ENCODE measurements at regions not wholly inside any gene's neighbourhood (a gene's known extent, or its start where the extent isn't known, plus 50 kb on each side); places are given as distances from the start of the nearest gene placed in this dataset.

DNA sequence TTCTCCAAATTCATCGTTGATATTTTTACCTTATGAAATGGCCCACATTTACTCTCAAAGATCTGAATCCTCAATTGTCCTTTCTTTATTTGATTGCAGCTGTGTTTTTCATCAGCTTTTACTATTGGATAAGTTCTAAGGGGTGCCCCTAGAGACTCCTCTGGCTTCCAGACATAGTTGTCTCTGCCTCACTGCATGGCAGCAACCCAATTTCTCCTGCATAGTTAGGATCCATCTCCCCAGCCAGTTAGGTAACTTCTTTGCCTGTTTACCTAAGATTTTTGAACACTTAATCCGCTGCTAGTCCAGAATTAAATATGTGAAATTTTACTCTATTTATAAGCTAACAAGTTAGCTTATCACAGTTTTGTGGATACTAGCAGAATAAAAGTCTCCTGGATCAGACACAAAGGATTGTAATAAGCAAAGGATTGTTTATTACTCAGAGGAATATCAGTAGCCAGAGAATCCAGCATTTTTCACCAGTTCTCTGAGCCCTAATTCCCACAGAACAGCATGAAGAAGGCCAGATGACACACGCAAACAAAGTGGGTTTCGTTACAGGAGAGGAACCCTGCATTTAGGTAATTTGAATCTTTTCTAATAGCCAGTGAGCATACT is 101.1 kb downstream of the BBS10 start:
- Histone ChIP-seq H3K27me3 (ENCODE audit: control insufficient read depth in 5 of 5, insufficient read depth in 4 of 5, low read length in 5 of 5) (no peaks in the 10 kb centered on the region), H3K4me3 (ENCODE audit: low read depth in 1 of 5, low read length in 5 of 5) (no peak overlapping the region), H3K4me1 (ENCODE audit: control insufficient read depth in 5 of 5, insufficient read depth in 5 of 5, low read length in 5 of 5) (peaks cover 0 to 42% (median 17%) of the 10 kb centered on the region in 5 donors), H3K9me3 (ENCODE audit: control insufficient read depth in 5 of 5, low read length in 5 of 5) (no peaks in the 10 kb centered on the region), H3K9ac (ENCODE audit: low read length in 5 of 5) (no peak overlapping the region), H3K27ac (ENCODE audit: low read depth, low read length) (peak overlapping the region; percentile 26), H3K36me3 (ENCODE audit: control insufficient read depth in 5 of 5, insufficient read depth in 5 of 5, low read length in 5 of 5) (no peaks in the 10 kb centered on the region)

DNA sequence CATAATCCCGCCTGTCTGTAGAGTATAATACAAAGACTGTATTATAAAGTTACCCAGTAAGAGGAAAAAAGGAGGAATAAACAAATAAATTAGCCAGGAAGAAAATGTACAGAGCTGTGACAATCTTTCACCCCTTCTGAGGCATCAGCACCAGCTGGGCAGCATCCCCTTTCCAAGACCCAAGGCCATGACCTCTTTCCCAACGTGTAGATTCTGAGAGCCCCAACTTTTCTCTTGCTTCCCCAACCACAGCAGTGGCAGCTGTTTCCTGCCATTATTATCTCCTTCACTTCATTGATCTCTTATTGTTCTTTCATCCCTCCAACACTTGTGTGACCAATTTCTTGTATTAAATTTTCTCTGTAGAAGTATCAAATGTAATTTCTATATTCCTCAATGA is 101.6 kb downstream of the BBS10 start:
- no peak overlapping the region for H3K27ac ChIP-seq (ENCODE audit: low read depth, low read length)
- H3K27me3 ChIP-seq (ENCODE audit: control insufficient read depth in 5 of 5, insufficient read depth in 4 of 5, low read length in 5 of 5): no peaks in the 10 kb centered on the region
- no peak overlapping the region for H3K4me3 ChIP-seq (ENCODE audit: low read depth in 1 of 5, low read length in 5 of 5)
- peaks cover 0 to 38% (median 14%) of the 10 kb centered on the region in 5 donors for H3K4me1 ChIP-seq (ENCODE audit: control insufficient read depth in 5 of 5, insufficient read depth in 5 of 5, low read length in 5 of 5)
- no peaks in the 10 kb centered on the region for H3K9me3 ChIP-seq (ENCODE audit: control insufficient read depth in 5 of 5, low read length in 5 of 5)
- H3K9ac ChIP-seq (ENCODE audit: low read length in 5 of 5): no peak overlapping the region
- no peaks in the 10 kb centered on the region for H3K36me3 ChIP-seq (ENCODE audit: control insufficient read depth in 5 of 5, insufficient read depth in 5 of 5, low read length in 5 of 5)

DNA sequence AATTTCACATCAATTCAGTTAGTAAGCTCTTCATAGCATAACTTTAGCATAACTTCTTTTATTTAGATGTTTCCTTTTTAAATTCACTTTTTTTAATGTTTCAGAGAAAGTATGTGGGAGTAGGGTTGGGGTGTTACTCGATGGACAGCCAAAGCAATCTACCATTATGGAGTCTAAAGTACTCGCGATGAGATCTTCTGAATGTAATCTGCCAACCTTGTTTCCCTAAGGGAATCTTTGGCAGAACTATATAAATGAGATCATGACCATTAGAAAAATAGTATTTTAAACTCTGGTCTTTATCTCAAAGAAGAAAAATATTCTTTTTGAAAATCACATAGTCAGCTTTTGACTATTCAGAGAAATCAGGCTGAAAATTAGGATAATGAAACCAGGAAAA is 103.9 kb downstream of the BBS10 start:
- H3K27me3 ChIP-seq (ENCODE audit: control insufficient read depth in 5 of 5, insufficient read depth in 4 of 5, low read length in 5 of 5): no peaks in the 10 kb centered on the region
- H3K4me3 ChIP-seq (ENCODE audit: low read depth in 1 of 5, low read length in 5 of 5): no peak overlapping the region
- no peaks in the 10 kb centered on the region for H3K9me3 ChIP-seq (ENCODE audit: control insufficient read depth in 5 of 5, low read length in 5 of 5)
- H3K36me3 ChIP-seq (ENCODE audit: control insufficient read depth in 5 of 5, insufficient read depth in 5 of 5, low read length in 5 of 5): no peaks in the 10 kb centered on the region
- peaks cover 0 to 47% (median 22%) of the 10 kb centered on the region in 5 donors for H3K4me1 ChIP-seq (ENCODE audit: control insufficient read depth in 5 of 5, insufficient read depth in 5 of 5, low read length in 5 of 5)
- no peak overlapping the region for H3K27ac ChIP-seq (ENCODE audit: low read depth, low read length)
- H3K9ac ChIP-seq (ENCODE audit: low read length in 5 of 5): no peak overlapping the region

DNA sequence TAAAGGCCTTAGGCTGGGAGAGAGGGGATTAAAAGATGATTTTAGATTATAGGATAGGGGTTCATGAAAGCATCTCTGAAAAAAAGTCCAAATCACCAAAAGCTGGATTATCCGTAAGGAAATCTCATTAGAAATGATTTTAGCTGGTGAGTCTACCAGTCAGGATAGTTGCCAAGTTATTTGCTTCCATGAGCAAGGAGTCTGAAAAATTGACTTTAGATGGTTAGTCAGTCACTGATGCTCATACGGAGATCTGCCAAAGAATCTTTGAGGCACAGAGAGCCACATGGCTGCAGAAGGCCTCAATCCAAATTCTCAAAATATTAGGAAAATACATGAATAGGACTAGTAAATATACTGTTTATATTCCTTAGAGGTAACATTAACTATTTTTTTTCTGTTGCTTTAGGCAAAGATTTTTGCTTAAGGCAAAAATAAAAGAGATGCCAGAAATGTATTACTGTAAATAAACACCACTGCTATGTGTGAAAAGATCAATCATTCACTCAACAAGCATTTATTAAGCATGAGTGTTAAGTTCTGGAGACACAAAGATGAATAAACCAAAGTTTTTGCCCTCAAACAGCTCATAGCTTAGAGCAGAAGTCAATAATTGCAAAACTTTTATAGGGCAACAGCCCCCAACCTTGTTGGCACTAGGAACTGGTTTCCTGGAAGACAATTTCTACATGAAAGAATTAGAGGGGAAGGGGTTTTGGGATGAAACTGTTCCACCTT is 105.2 kb downstream of the BBS10 start:
- no peak overlapping the region for H3K9ac ChIP-seq (ENCODE audit: low read length in 5 of 5)
- H3K27ac ChIP-seq (ENCODE audit: low read depth, low read length): no peak overlapping the region
- no peaks in the 10 kb centered on the region for H3K9me3 ChIP-seq (ENCODE audit: control insufficient read depth in 5 of 5, low read length in 5 of 5)
- H3K36me3 ChIP-seq (ENCODE audit: control insufficient read depth in 5 of 5, insufficient read depth in 5 of 5, low read length in 5 of 5): no peaks in the 10 kb centered on the region
- H3K4me3 ChIP-seq (ENCODE audit: low read depth in 1 of 5, low read length in 5 of 5): no peak overlapping the region
- H3K27me3 ChIP-seq (ENCODE audit: control insufficient read depth in 5 of 5, insufficient read depth in 4 of 5, low read length in 5 of 5): no peaks in the 10 kb centered on the region
- peaks cover 0 to 45% (median 22%) of the 10 kb centered on the region in 5 donors for H3K4me1 ChIP-seq (ENCODE audit: control insufficient read depth in 5 of 5, insufficient read depth in 5 of 5, low read length in 5 of 5)

DNA sequence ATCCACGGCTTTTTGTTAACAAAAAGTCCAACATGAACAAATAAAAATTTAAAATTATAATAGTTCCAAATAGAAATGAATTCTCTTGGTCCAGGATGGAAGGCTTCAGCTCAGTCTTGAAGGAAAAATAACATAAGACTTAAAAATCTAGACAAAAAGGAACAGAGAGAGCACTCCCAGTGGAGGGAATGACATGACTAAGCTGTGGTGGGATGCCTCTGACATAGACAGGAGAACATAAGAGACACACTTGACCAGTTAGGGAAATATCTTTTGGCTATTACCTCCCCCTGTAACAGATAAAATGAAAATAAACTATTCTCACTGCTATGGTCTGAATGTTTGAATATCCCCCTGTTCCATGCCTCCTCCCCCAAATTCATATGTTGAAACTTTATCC is 106.8 kb downstream of the BBS10 start:
- peaks cover 0 to 29% (median 6%) of the 10 kb centered on the region in 5 donors for H3K4me1 ChIP-seq (ENCODE audit: control insufficient read depth in 5 of 5, insufficient read depth in 5 of 5, low read length in 5 of 5)
- no peak overlapping the region for H3K27ac ChIP-seq (ENCODE audit: low read depth, low read length)
- H3K36me3 ChIP-seq (ENCODE audit: control insufficient read depth in 5 of 5, insufficient read depth in 5 of 5, low read length in 5 of 5): no peaks in the 10 kb centered on the region
- no peak overlapping the region for H3K4me3 ChIP-seq (ENCODE audit: low read depth in 1 of 5, low read length in 5 of 5)
- H3K9me3 ChIP-seq (ENCODE audit: control insufficient read depth in 5 of 5, low read length in 5 of 5): no peaks in the 10 kb centered on the region
- H3K27me3 ChIP-seq (ENCODE audit: control insufficient read depth in 5 of 5, insufficient read depth in 4 of 5, low read length in 5 of 5): no peaks in the 10 kb centered on the region
- no peak overlapping the region for H3K9ac ChIP-seq (ENCODE audit: low read length in 5 of 5)

DNA sequence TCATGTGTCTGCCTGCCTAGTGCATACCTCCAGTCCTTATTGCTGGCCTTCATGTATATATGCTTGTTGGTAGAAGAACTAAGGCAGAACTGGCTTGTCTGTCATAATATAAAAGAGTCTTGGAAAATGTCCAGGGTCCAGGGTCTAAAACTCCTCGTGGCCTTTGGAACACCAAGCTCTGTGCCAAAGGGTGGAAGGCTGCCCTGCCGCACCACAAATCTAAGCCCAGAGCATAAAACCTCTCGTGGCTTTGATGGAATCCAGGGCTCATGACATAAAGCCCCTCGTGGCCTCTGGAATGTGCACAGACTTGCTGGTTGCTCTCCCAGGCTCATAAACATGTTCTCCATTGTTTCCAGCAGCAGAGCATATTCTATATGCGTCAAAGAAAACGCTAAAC is 107.9 kb downstream of the BBS10 start:
- no peaks in the 10 kb centered on the region for H3K9me3 ChIP-seq (ENCODE audit: control insufficient read depth in 5 of 5, low read length in 5 of 5)
- no peak overlapping the region for H3K9ac ChIP-seq (ENCODE audit: low read length in 5 of 5)
- peaks cover 0 to 29% (median 5%) of the 10 kb centered on the region in 5 donors for H3K4me1 ChIP-seq (ENCODE audit: control insufficient read depth in 5 of 5, insufficient read depth in 5 of 5, low read length in 5 of 5)
- peak overlapping the region in 1 of 5 donors; percentile 4 for H3K4me3 ChIP-seq (ENCODE audit: low read depth in 1 of 5, low read length in 5 of 5)
- no peaks in the 10 kb centered on the region for H3K27me3 ChIP-seq (ENCODE audit: control insufficient read depth in 5 of 5, insufficient read depth in 4 of 5, low read length in 5 of 5)
- H3K36me3 ChIP-seq (ENCODE audit: control insufficient read depth in 5 of 5, insufficient read depth in 5 of 5, low read length in 5 of 5): no peaks in the 10 kb centered on the region
- H3K27ac ChIP-seq (ENCODE audit: low read depth, low read length): no peak overlapping the region

DNA sequence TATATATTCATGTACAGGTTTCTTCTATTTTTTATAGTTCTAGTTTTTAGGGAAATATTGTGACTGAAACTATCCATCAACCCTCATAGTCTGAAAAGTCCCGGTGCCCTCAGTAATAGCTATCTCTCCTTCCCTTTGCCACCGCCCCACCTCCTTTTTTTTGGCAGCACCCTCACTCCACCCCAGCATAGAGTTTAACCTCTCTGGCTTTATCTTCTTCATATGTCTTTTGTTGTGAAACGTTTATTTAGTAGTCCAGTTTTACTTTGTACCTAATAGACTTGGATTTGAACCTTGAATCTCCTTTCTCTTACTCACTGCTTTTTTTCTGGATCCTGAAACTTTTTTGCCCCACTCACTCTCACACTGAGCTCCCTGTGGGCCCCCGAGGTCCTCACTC is 109.5 kb downstream of the BBS10 start:
- peaks cover 0 to 22% (median 0%) of the 10 kb centered on the region in 5 donors for H3K4me1 ChIP-seq (ENCODE audit: control insufficient read depth in 5 of 5, insufficient read depth in 5 of 5, low read length in 5 of 5)
- no peak overlapping the region for H3K4me3 ChIP-seq (ENCODE audit: low read depth in 1 of 5, low read length in 5 of 5)
- H3K27me3 ChIP-seq (ENCODE audit: control insufficient read depth in 5 of 5, insufficient read depth in 4 of 5, low read length in 5 of 5): no peaks in the 10 kb centered on the region
- no peaks in the 10 kb centered on the region for H3K36me3 ChIP-seq (ENCODE audit: control insufficient read depth in 5 of 5, insufficient read depth in 5 of 5, low read length in 5 of 5)
- no peak overlapping the region for H3K9ac ChIP-seq (ENCODE audit: low read length in 5 of 5)
- no peaks in the 10 kb centered on the region for H3K9me3 ChIP-seq (ENCODE audit: control insufficient read depth in 5 of 5, low read length in 5 of 5)
- H3K27ac ChIP-seq (ENCODE audit: low read depth, low read length): no peak overlapping the region

DNA sequence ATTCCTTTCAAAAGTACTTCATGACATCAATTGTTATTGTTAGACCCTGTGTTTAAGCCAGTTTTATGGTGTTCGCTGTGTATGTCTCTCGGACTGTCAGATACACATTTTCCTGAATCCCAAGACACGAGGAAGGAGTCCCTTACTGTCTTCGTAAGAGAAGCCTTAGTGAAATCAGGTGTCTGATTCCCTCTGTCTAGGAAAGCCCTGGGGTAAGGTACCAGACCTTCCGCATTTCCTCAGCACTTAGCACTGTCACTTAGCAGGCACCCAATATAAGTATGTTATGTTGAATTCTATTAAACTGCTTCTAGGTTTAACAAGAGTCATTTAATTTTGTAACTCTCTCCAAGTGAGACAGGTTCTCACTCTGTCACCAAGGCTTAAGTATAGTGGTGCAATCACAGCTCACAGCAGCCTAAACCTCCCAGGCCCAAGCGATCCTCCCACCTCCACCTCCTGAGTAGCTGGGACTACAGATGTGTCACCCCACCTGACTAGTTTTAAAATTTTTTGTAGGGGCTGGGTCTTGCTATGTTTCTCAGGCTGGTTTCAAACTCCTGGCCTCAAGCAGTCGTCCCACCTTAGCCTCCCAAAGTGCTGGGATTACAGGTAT is 111.0 kb downstream of the BBS10 start:
- Histone ChIP-seq H3K9me3 (ENCODE audit: control insufficient read depth in 5 of 5, low read length in 5 of 5) (no peaks in the 10 kb centered on the region), H3K4me3 (ENCODE audit: low read depth in 1 of 5, low read length in 5 of 5) (no peak overlapping the region), H3K27ac (ENCODE audit: low read depth, low read length) (no peak overlapping the region), H3K27me3 (ENCODE audit: control insufficient read depth in 5 of 5, insufficient read depth in 4 of 5, low read length in 5 of 5) (no peaks in the 10 kb centered on the region), H3K9ac (ENCODE audit: low read length in 5 of 5) (no peak overlapping the region), H3K36me3 (ENCODE audit: control insufficient read depth in 5 of 5, insufficient read depth in 5 of 5, low read length in 5 of 5) (no peaks in the 10 kb centered on the region), H3K4me1 (ENCODE audit: control insufficient read depth in 5 of 5, insufficient read depth in 5 of 5, low read length in 5 of 5) (peaks cover 0 to 11% (median 0%) of the 10 kb centered on the region in 5 donors)

DNA sequence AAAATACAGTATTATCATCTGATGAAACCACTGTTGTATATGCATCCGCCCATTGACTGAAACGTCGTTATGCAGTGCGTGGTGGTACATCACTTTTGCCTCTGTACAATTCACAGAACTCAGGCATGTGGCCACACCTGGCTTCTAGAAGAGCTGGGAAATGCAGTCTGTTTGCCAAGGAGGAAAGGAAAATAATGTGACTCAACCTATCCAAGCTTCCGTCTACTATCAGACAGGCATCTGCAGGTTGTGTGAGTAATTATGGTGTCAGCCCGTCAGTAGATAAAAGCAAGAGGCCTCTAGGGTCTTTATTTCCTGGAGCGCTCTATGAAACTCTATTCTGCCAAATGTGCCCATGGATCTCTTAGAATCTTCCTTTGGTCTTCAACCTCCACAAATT is 111.6 kb downstream of the BBS10 start:
- Histone ChIP-seq H3K9me3 (ENCODE audit: control insufficient read depth in 5 of 5, low read length in 5 of 5) (no peaks in the 10 kb centered on the region), H3K9ac (ENCODE audit: low read length in 5 of 5) (no peak overlapping the region), H3K27ac (ENCODE audit: low read depth, low read length) (no peak overlapping the region), H3K4me1 (ENCODE audit: control insufficient read depth in 5 of 5, insufficient read depth in 5 of 5, low read length in 5 of 5) (peaks cover 0 to 10% (median 0%) of the 10 kb centered on the region in 5 donors), H3K27me3 (ENCODE audit: control insufficient read depth in 5 of 5, insufficient read depth in 4 of 5, low read length in 5 of 5) (no peaks in the 10 kb centered on the region), H3K4me3 (ENCODE audit: low read depth in 1 of 5, low read length in 5 of 5) (no peak overlapping the region), H3K36me3 (ENCODE audit: control insufficient read depth in 5 of 5, insufficient read depth in 5 of 5, low read length in 5 of 5) (no peaks in the 10 kb centered on the region)

DNA sequence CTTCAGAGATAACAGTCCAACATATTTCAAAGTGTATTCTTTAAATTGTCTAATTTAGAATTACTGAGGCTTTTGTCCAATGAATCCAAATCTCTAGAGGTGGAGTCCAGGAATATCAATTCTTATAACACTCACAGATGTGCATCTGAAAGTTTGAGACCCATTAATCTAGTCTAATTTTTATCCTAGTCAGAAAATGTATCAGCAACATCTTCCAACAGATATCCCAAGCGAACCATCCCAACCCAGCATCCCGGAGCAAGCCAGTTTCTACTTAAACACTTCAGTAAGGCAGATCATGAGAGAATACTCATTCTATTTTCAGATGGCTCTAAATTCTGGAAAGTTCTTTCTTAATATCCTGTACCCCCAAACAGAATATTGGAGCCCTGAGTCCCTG is 113.5 kb downstream of the BBS10 start:
- Histone ChIP-seq H3K27ac (ENCODE audit: low read depth, low read length) (no peak overlapping the region), H3K36me3 (ENCODE audit: control insufficient read depth in 5 of 5, insufficient read depth in 5 of 5, low read length in 5 of 5) (no peaks in the 10 kb centered on the region), H3K9ac (ENCODE audit: low read length in 5 of 5) (no peak overlapping the region), H3K9me3 (ENCODE audit: control insufficient read depth in 5 of 5, low read length in 5 of 5) (no peaks in the 10 kb centered on the region), H3K4me3 (ENCODE audit: low read depth in 1 of 5, low read length in 5 of 5) (no peak overlapping the region), H3K27me3 (ENCODE audit: control insufficient read depth in 5 of 5, insufficient read depth in 4 of 5, low read length in 5 of 5) (no peaks in the 10 kb centered on the region), H3K4me1 (ENCODE audit: control insufficient read depth in 5 of 5, insufficient read depth in 5 of 5, low read length in 5 of 5) (peaks cover 0 to 1% (median 0%) of the 10 kb centered on the region in 5 donors)
